ENCODE measurements at regions not wholly inside any gene's neighbourhood (a gene's known extent, or its start where the extent isn't known, plus 50 kb on each side); places are given as distances from the start of the nearest gene placed in this dataset.

- H3K36me3 Mint-ChIP-seq (ENCODE audit: low read depth) = no peaks in the 10 kb centered on the region
- H3K27ac ChIP-seq (ENCODE audit: low read depth in 1 of 2, low read length in 2 of 2) = no peak overlapping the region
- H3K9me3 Mint-ChIP-seq = no peaks in the 10 kb centered on the region
- intact Hi-C loops (cut with DNase I, micrococcal nuclease) = no loop called here
- DNase-seq = no peak
- ChIA-PET CTCF (no interaction called here), POLR2A (no interaction called here)
- no peaks in the 10 kb centered on the region for H3K4me1 Mint-ChIP-seq (ENCODE audit: low read depth)
- H3K27me3 Mint-ChIP-seq = peaks cover 37% of the 10 kb centered on the region
- H3K27me3 ChIP-seq (ENCODE audit: control insufficient read depth in 1 of 2, insufficient read depth in 2 of 2, low read length in 2 of 2) = peaks cover 0 to 8% of the 10 kb centered on the region in 2 experiments
- no peak for TF ChIP-seq CTCF (IDR thresholded peaks at IDR 0.05)
- H3K4me1 ChIP-seq (ENCODE audit: insufficient read depth, low read length) = no peaks in the 10 kb centered on the region
- no peak overlapping the region for H3K4me3 ChIP-seq (ENCODE audit: low read length)
- no peak for ATAC-seq (ENCODE audit: poor library complexity)
- no peak overlapping the region for H3K27ac Mint-ChIP-seq
- no peaks in the 10 kb centered on the region for H3K36me3 ChIP-seq (ENCODE audit: insufficient read depth, low read length)
- H3K4me3 Mint-ChIP-seq = no peak overlapping the region
- H3K9me3 ChIP-seq (ENCODE audit: control insufficient read depth in 1 of 2, insufficient read depth in 1 of 2, low read length in 2 of 2) = peaks cover 0 to 4% of the 10 kb centered on the region in 2 experiments
Measured at GRCh38 chr9:126032135-126032534, 285.0 kb downstream of the PBX3 start.

DNA sequence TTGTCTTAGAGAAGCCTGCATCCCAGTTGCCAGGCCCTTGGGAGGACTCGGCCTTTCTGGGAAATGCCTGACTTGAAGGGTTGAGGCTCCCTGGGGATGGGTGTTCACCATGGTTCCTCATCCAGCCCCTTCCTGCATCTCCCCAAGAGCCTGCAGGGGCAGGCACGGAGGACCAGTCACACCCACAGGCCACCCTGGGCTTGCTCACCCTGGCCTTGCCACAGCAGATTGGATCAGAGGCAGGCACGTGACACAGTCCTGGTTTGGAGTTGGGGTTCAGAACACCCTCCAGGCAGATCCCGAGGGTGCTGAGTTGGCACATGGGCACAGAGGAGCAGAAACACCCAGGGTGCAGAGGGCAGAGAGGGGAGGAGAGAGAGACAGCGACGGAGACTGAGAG lies 286.1 kb downstream of the PBX3 start:
- no peaks in the 10 kb centered on the region for H3K9me3 Mint-ChIP-seq
- CTCF ChIA-PET = no interaction called here
- no peak overlapping the region for H3K27ac Mint-ChIP-seq
- no peak overlapping the region for H3K4me3 Mint-ChIP-seq
- ATAC-seq (ENCODE audit: poor library complexity) = no peak
- no peaks in the 10 kb centered on the region for H3K4me1 Mint-ChIP-seq (ENCODE audit: low read depth)
- H3K27me3 Mint-ChIP-seq = peaks cover 39% of the 10 kb centered on the region
- Histone ChIP-seq H3K27ac (ENCODE audit: low read depth in 1 of 2, low read length in 2 of 2) (no peak overlapping the region), H3K36me3 (ENCODE audit: insufficient read depth, low read length) (no peaks in the 10 kb centered on the region), H3K9me3 (ENCODE audit: control insufficient read depth in 1 of 2, insufficient read depth in 1 of 2, low read length in 2 of 2) (peaks cover 0 to 4% of the 10 kb centered on the region in 2 experiments), H3K27me3 (ENCODE audit: control insufficient read depth in 1 of 2, insufficient read depth in 2 of 2, low read length in 2 of 2) (peaks cover 3 to 8% of the 10 kb centered on the region in 2 experiments), H3K4me3 (ENCODE audit: low read length) (no peak overlapping the region), H3K4me1 (ENCODE audit: insufficient read depth, low read length) (no peaks in the 10 kb centered on the region)
- POLR2A ChIA-PET = no interaction called here
- H3K36me3 Mint-ChIP-seq (ENCODE audit: low read depth) = no peaks in the 10 kb centered on the region
- intact Hi-C loops (cut with DNase I, micrococcal nuclease) = no loop called here
- no peak for TF ChIP-seq CTCF (IDR thresholded peaks at IDR 0.05)
- DNase-seq = no peak

DNA sequence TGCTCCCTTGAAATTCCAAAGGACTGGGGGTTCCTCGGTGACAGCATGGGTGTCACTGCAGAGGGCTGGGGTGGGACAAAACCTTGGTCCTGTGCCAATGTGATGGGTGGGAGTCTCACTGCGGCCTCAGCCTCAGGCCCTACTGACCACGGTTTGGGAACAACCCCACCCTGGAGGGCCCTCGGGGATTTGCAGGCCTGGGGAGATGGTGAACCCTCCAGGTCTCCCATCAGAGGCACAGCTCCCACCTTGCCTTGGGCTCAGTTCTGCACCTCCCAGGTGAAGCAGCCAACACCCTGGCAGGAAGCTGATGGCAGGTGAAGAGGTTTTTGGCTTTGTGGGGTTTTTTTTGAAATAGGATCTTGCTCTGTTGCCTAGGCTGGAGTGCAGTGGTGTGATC lies 286.8 kb downstream of the PBX3 start:
- H3K9me3 Mint-ChIP-seq = no peaks in the 10 kb centered on the region
- H3K4me3 Mint-ChIP-seq = no peak overlapping the region
- no peaks in the 10 kb centered on the region for H3K4me1 ChIP-seq (ENCODE audit: insufficient read depth, low read length)
- no peaks in the 10 kb centered on the region for H3K36me3 ChIP-seq (ENCODE audit: insufficient read depth, low read length)
- H3K4me1 Mint-ChIP-seq (ENCODE audit: low read depth) = no peaks in the 10 kb centered on the region
- ATAC-seq (ENCODE audit: poor library complexity) = no peak
- peaks cover 39% of the 10 kb centered on the region for H3K27me3 Mint-ChIP-seq
- no peak overlapping the region for H3K4me3 ChIP-seq (ENCODE audit: low read length)
- no peak for TF ChIP-seq CTCF (IDR thresholded peaks at IDR 0.05)
- peaks cover 3 to 8% of the 10 kb centered on the region in 2 experiments for H3K27me3 ChIP-seq (ENCODE audit: control insufficient read depth in 1 of 2, insufficient read depth in 2 of 2, low read length in 2 of 2)
- no peak for DNase-seq
- H3K27ac ChIP-seq (ENCODE audit: low read depth in 1 of 2, low read length in 2 of 2) = no peak overlapping the region
- H3K9me3 ChIP-seq (ENCODE audit: control insufficient read depth in 1 of 2, insufficient read depth in 1 of 2, low read length in 2 of 2) = peaks cover 0 to under 1% of the 10 kb centered on the region in 2 experiments
- no peaks in the 10 kb centered on the region for H3K36me3 Mint-ChIP-seq (ENCODE audit: low read depth)
- ChIA-PET POLR2A (no interaction called here), CTCF (no interaction called here)
- intact Hi-C loops (cut with DNase I, micrococcal nuclease) = no loop called here
- no peak overlapping the region for H3K27ac Mint-ChIP-seq
